ENCODE measurements at regions not wholly inside any gene's neighbourhood (a gene's known extent, or its start where the extent isn't known, plus 50 kb on each side); places are given as distances from the start of the nearest gene placed in this dataset.
"Not testable (repeated sequence)": the region's sequence is repeated elsewhere in the genome, so short reads cannot be mapped to it uniquely, and the experiment has no call there.

- no peaks in the 10 kb centered on the region for H3K4me1 Mint-ChIP-seq (ENCODE audit: low read depth)
- DNase-seq: no peak
- H3K4me3 Mint-ChIP-seq: no peak overlapping the region
- no peak overlapping the region for H3K27ac Mint-ChIP-seq
- peaks cover 86% of the 10 kb centered on the region for H3K9me3 Mint-ChIP-seq
- H3K36me3 Mint-ChIP-seq (ENCODE audit: low read depth): peaks cover 45% of the 10 kb centered on the region
- no peak for TF ChIP-seq CTCF (IDR thresholded peaks at IDR 0.05)
- no peaks in the 10 kb centered on the region; the same call in 1 of the 2 replicates for H3K27me3 Mint-ChIP-seq (ENCODE audit: insufficient read depth)
Measured at GRCh38 chr21:8994640-8995511, 1526.5 kb upstream of the TPTE start.

- DNase-seq; H3K27ac Mint-ChIP-seq; H3K27me3 Mint-ChIP-seq (ENCODE audit: insufficient read depth); H3K4me1 Mint-ChIP-seq (ENCODE audit: low read depth); H3K4me3 Mint-ChIP-seq: not testable (repeated sequence)
- Mint-ChIP-seq H3K9me3 (peaks cover 84% of the 10 kb centered on the region), H3K36me3 (ENCODE audit: low read depth) (peaks cover 29% of the 10 kb centered on the region)
Measured at GRCh38 chr21:8996487-8996968, 1524.9 kb upstream of the TPTE start.

GRCh38 chr21:8997011-8997440, 1524.4 kb upstream of the TPTE start:
- Mint-ChIP-seq H3K4me1 (ENCODE audit: low read depth) (no peaks in the 10 kb centered on the region), H3K9me3 (peaks cover 83% of the 10 kb centered on the region), H3K36me3 (ENCODE audit: low read depth) (peaks cover 24% of the 10 kb centered on the region), H3K27me3 (ENCODE audit: insufficient read depth) (no peaks in the 10 kb centered on the region; the same call in 1 of the 2 replicates), H3K27ac (no peak overlapping the region), H3K4me3 (no peak overlapping the region)
- DNase-seq: no peak
- no peak for TF ChIP-seq CTCF (IDR thresholded peaks at IDR 0.05)

GRCh38 chr21:8997443-8998390, 1523.7 kb upstream of the TPTE start:
- H3K4me3 Mint-ChIP-seq; H3K27ac Mint-ChIP-seq; H3K27me3 Mint-ChIP-seq (ENCODE audit: insufficient read depth); H3K4me1 Mint-ChIP-seq (ENCODE audit: low read depth); DNase-seq: not testable (repeated sequence)
- Mint-ChIP-seq H3K9me3 (peaks cover 82% of the 10 kb centered on the region), H3K36me3 (ENCODE audit: low read depth) (peaks cover 17% of the 10 kb centered on the region)

GRCh38 chr21:8998480-8998879, 1522.9 kb upstream of the TPTE start:
- peaks cover 80% of the 10 kb centered on the region for H3K9me3 Mint-ChIP-seq

GRCh38 chr21:8998946-8999681, 1522.3 kb upstream of the TPTE start:
- Mint-ChIP-seq H3K27me3 (ENCODE audit: insufficient read depth) (no peaks in the 10 kb centered on the region), H3K27ac (no peak overlapping the region), H3K4me3 (no peak overlapping the region), H3K9me3 (peaks cover 80% of the 10 kb centered on the region), H3K36me3 (ENCODE audit: low read depth) (peaks cover 6% of the 10 kb centered on the region), H3K4me1 (ENCODE audit: low read depth) (no peaks in the 10 kb centered on the region)
- no peak for TF ChIP-seq CTCF (IDR thresholded peaks at IDR 0.05)
- no peak for DNase-seq

More at GRCh38 chr21:8998480-8998879, 1522.9 kb upstream of the TPTE start:
- DNase-seq; H3K4me1 Mint-ChIP-seq (ENCODE audit: low read depth); H3K27me3 Mint-ChIP-seq (ENCODE audit: insufficient read depth); H3K27ac Mint-ChIP-seq; H3K4me3 Mint-ChIP-seq: not testable (repeated sequence)
- H3K36me3 Mint-ChIP-seq (ENCODE audit: low read depth): peaks cover 11% of the 10 kb centered on the region

GRCh38 chr21:9000132-9000531, 1521.3 kb upstream of the TPTE start:
- not testable (repeated sequence) for H3K27ac Mint-ChIP-seq; DNase-seq; H3K4me3 Mint-ChIP-seq; H3K36me3 Mint-ChIP-seq (ENCODE audit: low read depth); H3K4me1 Mint-ChIP-seq (ENCODE audit: low read depth); H3K27me3 Mint-ChIP-seq (ENCODE audit: insufficient read depth)
- H3K9me3 Mint-ChIP-seq: peaks cover 78% of the 10 kb centered on the region

- H3K4me1 Mint-ChIP-seq (ENCODE audit: low read depth); H3K36me3 Mint-ChIP-seq (ENCODE audit: low read depth); DNase-seq; H3K27ac Mint-ChIP-seq; H3K4me3 Mint-ChIP-seq; H3K27me3 Mint-ChIP-seq (ENCODE audit: insufficient read depth): not testable (repeated sequence)
- peaks cover 81% of the 10 kb centered on the region for H3K9me3 Mint-ChIP-seq
Measured at GRCh38 chr21:9000671-9001070, 1520.7 kb upstream of the TPTE start.

- H3K36me3 Mint-ChIP-seq (ENCODE audit: low read depth); H3K27me3 Mint-ChIP-seq (ENCODE audit: insufficient read depth); H3K4me3 Mint-ChIP-seq; DNase-seq; H3K27ac Mint-ChIP-seq; H3K4me1 Mint-ChIP-seq (ENCODE audit: low read depth): not testable (repeated sequence)
- peaks cover 89% of the 10 kb centered on the region for H3K9me3 Mint-ChIP-seq
Measured at GRCh38 chr21:9001890-9002663, 1519.3 kb upstream of the TPTE start.
